DOHH2 (cell line): ENCODE measurements at regions not wholly inside any gene's neighbourhood (a gene's known extent, or its start where the extent isn't known, plus 50 kb on each side); places are given as distances from the start of the nearest gene placed in this dataset.

Experiments
- CTCF ChIP-seq: fragments of 200-600 bp; sonication (generic); IDR thresholded peaks from one replicate; pipeline ENCODE4 v1.5.1; 2014; ENCODE audit warnings: antibody characterized with exemption, mild to moderate bottlenecking, low read depth, low read length; ENCODE audit not compliant: poor library complexity, severe bottlenecking
- EZH2phosphoT487 ChIP-seq: fragments of 200-600 bp; sonication (generic); IDR thresholded peaks from 2 replicates; pipeline ENCODE4 v1.6.1; 2017; ENCODE audit warnings: borderline replicate concordance, mild to moderate bottlenecking, antibody characterized with exemption, low read length, moderate library complexity, mixed read lengths

GRCh38 chr13:36512771-36513170 lies 80.5 kb downstream of the CCNA1 start:
- TF ChIP-seq CTCF (no peak), EZH2phosphoT487 (no peak)
